Tibial artery (tissue), 4 donors: ENCODE measurements at regions not wholly inside any gene's neighbourhood (a gene's known extent, or its start where the extent isn't known, plus 50 kb on each side); places are given as distances from the start of the nearest gene placed in this dataset.

Source experiments
- DNase-seq, 2 donors: peaks; one replicate each; pipeline ENCODE4 v3.0.0-alpha.2; 2019
- H3K27ac ChIP-seq, 2 donors: fragments of 200-600 bp; sonication (generic) in 1 of 2; 1 replicate in 1 of 2; 2 replicates in 1 of 2; pipeline ENCODE4 v1.5.1; 2018 to 2019; ENCODE audit warnings: mild to moderate bottlenecking in 1 of 2
- H3K27me3 ChIP-seq, 2 donors: fragments of 200-600 bp; sonication (generic) in 1 of 2; one replicate each; pipeline versions ENCODE4 v1.5.1 to v1.6.0; 2016 to 2019
- H3K36me3 ChIP-seq, 3 donors: fragments of 200-600 bp; sonication (generic) in 2 of 3; one replicate each; pipeline ENCODE4 v1.5.1; 2016 to 2019; ENCODE audit warnings: mild to moderate bottlenecking in 2 of 3
- H3K4me1 ChIP-seq, 4 donors: fragments of 200-600 bp; sonication (generic) in 2 of 4; 1 replicate in 3 of 4; 2 replicates in 1 of 4; pipeline ENCODE4 v1.5.1; 2016 to 2019
- H3K4me3 ChIP-seq, 2 donors: fragments of 200-600 bp; sonication (generic) in 1 of 2; 1 replicate in 1 of 2; 2 replicates in 1 of 2; pipeline ENCODE4 v1.5.1; 2018 to 2019; ENCODE audit warnings: mild to moderate bottlenecking in 2 of 2
- H3K9me3 ChIP-seq, 3 donors: fragments of 200-600 bp; sonication (generic) in 1 of 3; one replicate each; pipeline ENCODE4 v1.5.1; 2016 to 2019
- intact Hi-C: fragments of 100-400 bp; cut with DNase I; formaldehyde crosslinking; loops from one replicate; pipeline ENCODE4 v1.15.0; 2023; ENCODE audit warnings: low total_unique reads
- TF ChIP-seq, protein P1 (sequence below), 2 experiments: fragments of 200-600 bp in 1 of 2; fragments of 450-650 bp in 1 of 2; IDR thresholded peaks; one replicate each; pipeline ENCODE4 v1.5.1; 2017 to 2019; ENCODE audit warnings: antibody characterized with exemption in 2 of 2, mild to moderate bottlenecking in 1 of 2, moderate library complexity in 1 of 2

DNA sequence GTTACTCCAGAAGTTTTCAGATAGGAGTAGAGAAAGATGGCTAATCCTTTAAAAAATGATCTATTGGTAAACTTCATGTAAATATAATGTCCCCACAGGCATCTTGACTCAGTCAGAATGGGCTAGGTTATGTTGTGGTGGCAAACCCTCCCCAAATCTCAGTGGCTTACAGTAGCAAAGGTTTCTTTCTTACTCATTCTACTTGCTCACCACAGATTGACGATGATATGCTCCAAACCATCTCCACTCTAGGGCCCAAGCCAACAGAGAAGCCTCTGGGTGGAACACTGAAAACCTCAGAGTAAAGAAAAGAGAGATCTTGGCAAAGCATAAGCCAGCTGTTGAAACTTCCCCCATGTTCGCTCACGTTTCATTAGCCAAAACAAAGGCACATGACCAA, 146.4 kb downstream of the EMP1 start:
- Histone ChIP-seq H3K27me3 (no peaks in the 10 kb centered on the region), H3K27ac (no peak overlapping the region), H3K4me1 (no peaks in the 10 kb centered on the region), H3K9me3 (no peaks in the 10 kb centered on the region), H3K36me3 (no peaks in the 10 kb centered on the region), H3K4me3 (no peak overlapping the region)
- TF ChIP-seq, protein P1, sequence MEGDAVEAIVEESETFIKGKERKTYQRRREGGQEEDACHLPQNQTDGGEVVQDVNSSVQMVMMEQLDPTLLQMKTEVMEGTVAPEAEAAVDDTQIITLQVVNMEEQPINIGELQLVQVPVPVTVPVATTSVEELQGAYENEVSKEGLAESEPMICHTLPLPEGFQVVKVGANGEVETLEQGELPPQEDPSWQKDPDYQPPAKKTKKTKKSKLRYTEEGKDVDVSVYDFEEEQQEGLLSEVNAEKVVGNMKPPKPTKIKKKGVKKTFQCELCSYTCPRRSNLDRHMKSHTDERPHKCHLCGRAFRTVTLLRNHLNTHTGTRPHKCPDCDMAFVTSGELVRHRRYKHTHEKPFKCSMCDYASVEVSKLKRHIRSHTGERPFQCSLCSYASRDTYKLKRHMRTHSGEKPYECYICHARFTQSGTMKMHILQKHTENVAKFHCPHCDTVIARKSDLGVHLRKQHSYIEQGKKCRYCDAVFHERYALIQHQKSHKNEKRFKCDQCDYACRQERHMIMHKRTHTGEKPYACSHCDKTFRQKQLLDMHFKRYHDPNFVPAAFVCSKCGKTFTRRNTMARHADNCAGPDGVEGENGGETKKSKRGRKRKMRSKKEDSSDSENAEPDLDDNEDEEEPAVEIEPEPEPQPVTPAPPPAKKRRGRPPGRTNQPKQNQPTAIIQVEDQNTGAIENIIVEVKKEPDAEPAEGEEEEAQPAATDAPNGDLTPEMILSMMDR (IDR thresholded peaks at IDR 0.05): no peak
- no peak for DNase-seq
- intact Hi-C loops: no loop called here

DNA sequence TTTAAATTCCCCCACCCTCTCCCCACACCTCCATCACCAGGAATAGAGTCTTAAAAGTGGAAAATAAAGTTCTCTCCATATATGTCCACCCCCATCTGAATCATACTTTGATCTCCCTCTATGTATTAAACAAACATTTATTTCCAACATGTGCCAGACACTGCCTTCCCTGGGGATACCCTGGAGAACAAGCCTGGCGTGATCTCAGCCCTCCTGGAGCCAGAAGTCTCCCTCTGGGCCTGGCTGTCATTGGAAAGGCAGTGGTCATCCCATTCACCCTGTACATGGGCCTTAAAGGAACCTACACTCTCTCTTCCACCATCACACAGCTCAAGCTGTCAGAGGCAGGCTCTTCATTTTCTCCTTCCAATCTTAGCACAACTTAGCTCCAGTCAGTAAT, 143.6 kb downstream of the EMP1 start:
- H3K4me1 ChIP-seq: no peaks in the 10 kb centered on the region
- no peaks in the 10 kb centered on the region for H3K36me3 ChIP-seq
- H3K9me3 ChIP-seq: no peaks in the 10 kb centered on the region
- intact Hi-C loops: no loop called here
- no peak for DNase-seq
- TF ChIP-seq, protein P1 (IDR thresholded peaks at IDR 0.05): no peak
- H3K27ac ChIP-seq: no peak overlapping the region
- no peak overlapping the region for H3K4me3 ChIP-seq
- no peaks in the 10 kb centered on the region for H3K27me3 ChIP-seq

DNA sequence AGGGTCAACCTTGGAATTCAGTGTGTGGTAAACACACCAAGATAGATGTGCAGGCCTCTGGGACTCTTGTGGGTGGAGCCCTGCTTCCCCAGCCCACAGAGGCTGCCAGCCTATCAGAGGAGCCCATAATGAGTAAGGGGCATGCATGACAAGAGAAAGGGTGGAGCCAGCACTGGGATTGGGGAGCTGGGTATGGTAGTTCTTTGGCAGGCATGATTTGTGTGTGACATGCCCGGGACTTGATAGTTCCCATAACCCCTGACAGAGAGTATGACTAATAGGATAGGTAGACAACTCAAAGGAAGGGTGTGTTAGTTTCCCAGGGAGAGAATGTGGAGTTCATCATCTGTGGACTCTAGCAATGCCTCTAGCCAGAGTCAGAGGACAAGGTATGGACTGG, 143.0 kb downstream of the EMP1 start:
- no peak for DNase-seq
- H3K27me3 ChIP-seq: no peaks in the 10 kb centered on the region
- intact Hi-C loops: no loop called here
- H3K27ac ChIP-seq: no peak overlapping the region
- no peak overlapping the region for H3K4me3 ChIP-seq
- H3K4me1 ChIP-seq: no peaks in the 10 kb centered on the region
- no peaks in the 10 kb centered on the region for H3K36me3 ChIP-seq
- H3K9me3 ChIP-seq: no peaks in the 10 kb centered on the region
- TF ChIP-seq, protein P1 (IDR thresholded peaks at IDR 0.05): no peak

DNA sequence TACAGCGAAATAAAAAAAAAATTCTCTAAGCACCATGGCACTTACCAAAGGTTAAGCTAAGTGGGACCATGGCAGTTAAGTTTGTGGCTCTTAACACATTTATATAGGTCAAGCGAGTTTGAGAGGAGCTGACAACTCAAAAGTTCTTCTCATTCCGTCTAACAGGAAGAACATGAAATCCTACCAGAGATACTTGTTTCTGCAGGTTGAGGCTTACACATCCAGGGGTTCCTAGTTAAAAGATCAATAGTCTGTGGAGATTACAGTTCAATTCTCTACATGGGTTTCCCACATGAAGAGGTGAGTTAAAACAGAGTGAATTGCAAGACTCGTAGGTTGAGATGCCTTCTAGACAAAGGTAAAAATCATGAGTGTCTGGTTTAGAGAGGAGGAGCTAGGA, 142.6 kb downstream of the EMP1 start:
- no peaks in the 10 kb centered on the region for H3K9me3 ChIP-seq
- intact Hi-C loops: no loop called here

DNA sequence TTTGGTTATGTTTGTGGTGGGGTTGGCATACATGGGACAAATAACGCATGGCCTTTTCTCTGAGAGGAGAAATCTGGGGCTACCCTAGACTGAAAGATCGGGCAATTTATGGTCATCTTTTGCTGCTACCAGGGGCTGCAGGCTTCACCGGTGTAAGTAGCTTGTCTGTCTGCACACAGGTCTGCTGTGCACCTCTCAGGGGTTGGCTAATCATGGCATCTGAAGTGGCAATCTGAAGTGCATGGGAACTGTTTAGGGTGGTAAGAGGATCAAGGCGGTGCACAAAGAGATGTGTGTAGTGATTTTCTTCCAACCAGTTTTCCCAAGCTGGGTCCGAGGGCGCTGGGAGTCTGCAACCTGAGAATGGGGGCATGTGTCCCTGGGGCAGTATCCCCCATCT, 141.3 kb downstream of the EMP1 start:
- TF ChIP-seq, protein P1 (IDR thresholded peaks at IDR 0.05): no peak
- Histone ChIP-seq H3K27me3 (no peaks in the 10 kb centered on the region), H3K4me3 (no peak overlapping the region), H3K27ac (no peak overlapping the region), H3K36me3 (no peaks in the 10 kb centered on the region), H3K4me1 (no peaks in the 10 kb centered on the region), H3K9me3 (no peaks in the 10 kb centered on the region)
- no peak for DNase-seq
- intact Hi-C loops: no loop called here

More for the DNA sequence above, 142.6 kb downstream of the EMP1 start:
- no peak overlapping the region for H3K4me3 ChIP-seq
- no peaks in the 10 kb centered on the region for H3K4me1 ChIP-seq
- no peak for DNase-seq
- TF ChIP-seq, protein P1 (IDR thresholded peaks at IDR 0.05): no peak
- no peaks in the 10 kb centered on the region for H3K36me3 ChIP-seq
- no peak overlapping the region for H3K27ac ChIP-seq
- H3K27me3 ChIP-seq: no peaks in the 10 kb centered on the region

DNA sequence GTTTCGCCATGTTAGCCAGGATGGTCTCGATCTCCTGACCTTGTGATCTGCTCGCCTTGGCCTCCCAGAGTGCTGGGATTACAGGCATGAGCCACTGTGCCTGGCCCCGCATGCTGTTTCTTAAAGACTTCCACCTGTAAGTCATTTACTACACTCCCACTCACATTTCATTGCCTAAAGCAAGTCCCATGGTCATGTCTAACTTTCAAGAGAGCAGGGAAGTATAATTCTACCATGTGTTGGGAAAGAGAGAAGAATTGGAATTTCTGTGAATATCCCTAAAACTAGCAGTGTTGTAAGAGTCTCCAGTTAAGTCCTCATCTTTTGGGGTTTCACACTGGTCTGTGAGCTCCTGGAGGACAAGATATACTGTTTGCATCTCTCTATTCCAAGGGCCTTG, 139.7 kb downstream of the EMP1 start:
- Histone ChIP-seq H3K27me3 (no peaks in the 10 kb centered on the region), H3K27ac (no peak overlapping the region), H3K4me1 (no peaks in the 10 kb centered on the region), H3K36me3 (no peaks in the 10 kb centered on the region), H3K9me3 (no peaks in the 10 kb centered on the region), H3K4me3 (no peak overlapping the region)
- TF ChIP-seq, protein P1 (IDR thresholded peaks at IDR 0.05): no peak
- DNase-seq: no peak
- intact Hi-C loops: no loop called here
